ENCODE measurements at regions not wholly inside any gene's neighbourhood (a gene's known extent, or its start where the extent isn't known, plus 50 kb on each side); places are given as distances from the start of the nearest gene placed in this dataset.
"Not testable (repeated sequence)": the region's sequence is repeated elsewhere in the genome, so short reads cannot be mapped to it uniquely, and the experiment has no call there.

- Mint-ChIP-seq H3K27me3 (ENCODE audit: low read depth) (no peaks in the 10 kb centered on the region), H3K27ac (no peak overlapping the region), H3K9me3 (no peaks in the 10 kb centered on the region), H3K36me3 (ENCODE audit: low read depth) (no peaks in the 10 kb centered on the region), H3K4me1 (no peaks in the 10 kb centered on the region), H3K4me3 (no peak overlapping the region)
- no peak for TF ChIP-seq CTCF (IDR thresholded peaks at IDR 0.05; ENCODE audit: unreplicated experiment in 3 of 3)
These were observed 185.7 kb downstream of the TFAP2B start for GRCh38 chr6:51004380-51004779.

GRCh38 chr6:51005779-51006178, 187.1 kb downstream of the TFAP2B start:
- H3K27ac Mint-ChIP-seq: no peak overlapping the region
- no peaks in the 10 kb centered on the region for H3K27me3 Mint-ChIP-seq (ENCODE audit: low read depth)
- no peaks in the 10 kb centered on the region for H3K4me1 Mint-ChIP-seq
- TF ChIP-seq CTCF (IDR thresholded peaks at IDR 0.05; ENCODE audit: unreplicated experiment in 3 of 3): no peak
- no peak overlapping the region for H3K4me3 Mint-ChIP-seq
- H3K9me3 Mint-ChIP-seq: no peaks in the 10 kb centered on the region
- no peaks in the 10 kb centered on the region for H3K36me3 Mint-ChIP-seq (ENCODE audit: low read depth)

GRCh38 chr6:51007237-51007636, 188.6 kb downstream of the TFAP2B start:
- TF ChIP-seq CTCF (IDR thresholded peaks at IDR 0.05; ENCODE audit: unreplicated experiment in 3 of 3): no peak
- Mint-ChIP-seq H3K27ac (no peak overlapping the region), H3K4me1 (no peaks in the 10 kb centered on the region), H3K4me3 (no peak overlapping the region), H3K9me3 (no peaks in the 10 kb centered on the region), H3K27me3 (ENCODE audit: low read depth) (no peaks in the 10 kb centered on the region), H3K36me3 (ENCODE audit: low read depth) (no peaks in the 10 kb centered on the region)

GRCh38 chr6:51008693-51009092, 190.0 kb downstream of the TFAP2B start:
- H3K4me1 Mint-ChIP-seq; H3K36me3 Mint-ChIP-seq (ENCODE audit: low read depth); H3K27me3 Mint-ChIP-seq (ENCODE audit: low read depth); H3K27ac Mint-ChIP-seq; H3K4me3 Mint-ChIP-seq; H3K9me3 Mint-ChIP-seq: not testable (repeated sequence)

- TF ChIP-seq CTCF (IDR thresholded peaks at IDR 0.05; ENCODE audit: unreplicated experiment in 3 of 3): no peak
- Mint-ChIP-seq H3K4me3 (no peak overlapping the region), H3K9me3 (no peaks in the 10 kb centered on the region), H3K4me1 (no peaks in the 10 kb centered on the region), H3K27me3 (ENCODE audit: low read depth) (no peaks in the 10 kb centered on the region), H3K36me3 (ENCODE audit: low read depth) (no peaks in the 10 kb centered on the region), H3K27ac (no peak overlapping the region)
These were observed 194.7 kb downstream of the TFAP2B start for GRCh38 chr6:51013376-51013775.

GRCh38 chr6:51015394-51015793, 196.7 kb downstream of the TFAP2B start:
- no peak overlapping the region for H3K27ac Mint-ChIP-seq
- H3K9me3 Mint-ChIP-seq: no peaks in the 10 kb centered on the region
- peaks cover 3% of the 10 kb centered on the region for H3K27me3 Mint-ChIP-seq (ENCODE audit: low read depth)
- H3K36me3 Mint-ChIP-seq (ENCODE audit: low read depth): no peaks in the 10 kb centered on the region
- no peak overlapping the region for H3K4me3 Mint-ChIP-seq
- peaks cover 4% of the 10 kb centered on the region for H3K4me1 Mint-ChIP-seq
- TF ChIP-seq CTCF (IDR thresholded peaks at IDR 0.05; ENCODE audit: unreplicated experiment in 3 of 3): no peak

Data from nephron (organoid).